T-helper 17 cell (primary cell): ENCODE measurements at regions not wholly inside any gene's neighbourhood (a gene's known extent, or its start where the extent isn't known, plus 50 kb on each side); places are given as distances from the start of the nearest gene placed in this dataset.

Source experiments
- ATAC-seq: fragments of 150-1000 bp; cut with Tn5 transposase; 2 replicates; pipeline ENCODE4 v1.10.0; 2021; ENCODE audit warnings: mild to moderate bottlenecking, moderate library complexity
- DNase-seq, 3 donors: peaks; one replicate each; pipeline versions ENCODE4 v3.0.0 to v3.0.0-alpha.2; 2020 to 2021
- H3K9me3 ChIP-seq: one replicate; pipeline ENCODE4 v1.7.0; 2013; ENCODE audit warnings: low read length, mild to moderate bottlenecking; ENCODE audit not compliant: control insufficient read depth, poor library complexity, severe bottlenecking
- H3K27ac Mint-ChIP-seq: one replicate; pipeline ENCODE4 v1.8.0; 2022; ENCODE audit warnings: mild to moderate bottlenecking, moderate library complexity, mixed read lengths
- H3K27me3 Mint-ChIP-seq: one replicate; pipeline ENCODE4 v1.8.0; 2022; ENCODE audit warnings: mixed read lengths
- H3K36me3 Mint-ChIP-seq: one replicate; pipeline ENCODE4 v1.8.0; 2022; ENCODE audit warnings: low read depth, mixed read lengths
- H3K4me1 Mint-ChIP-seq: one replicate; pipeline ENCODE4 v1.8.0; 2022; ENCODE audit warnings: mild to moderate bottlenecking, mixed read lengths
- H3K4me3 Mint-ChIP-seq: one replicate; pipeline ENCODE4 v1.8.0; 2022; ENCODE audit warnings: mild to moderate bottlenecking, moderate library complexity, mixed read lengths

DNA sequence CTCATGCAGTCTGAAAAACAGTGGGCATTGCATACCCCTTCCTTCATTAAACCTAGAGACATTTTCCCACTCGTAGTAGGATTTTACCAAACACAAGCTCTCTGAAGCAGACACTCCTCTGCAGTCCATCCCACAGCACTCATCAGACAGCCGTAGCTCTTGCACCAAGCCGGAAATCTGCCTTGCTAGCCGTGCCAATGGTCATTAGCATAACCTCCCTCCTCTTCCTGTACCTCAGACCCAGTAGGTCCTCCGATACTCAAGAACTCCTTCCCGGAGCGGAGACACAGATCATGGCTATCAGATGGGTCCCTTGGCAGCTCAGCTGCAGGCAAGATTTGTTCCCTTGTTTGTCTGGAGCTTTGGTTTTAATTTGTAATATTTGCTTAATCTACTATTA lies 483.1 kb upstream of the PSMD7 start:
- no peaks in the 10 kb centered on the region for H3K9me3 ChIP-seq
- ATAC-seq (no peak), DNase-seq (no peak)
- no peak overlapping the region for H3K27ac Mint-ChIP-seq
- H3K4me3 Mint-ChIP-seq, result no peak overlapping the region
- H3K36me3 Mint-ChIP-seq, result no peaks in the 10 kb centered on the region
- H3K4me1 Mint-ChIP-seq, result no peaks in the 10 kb centered on the region
- H3K27me3 Mint-ChIP-seq, result no peaks in the 10 kb centered on the region

DNA sequence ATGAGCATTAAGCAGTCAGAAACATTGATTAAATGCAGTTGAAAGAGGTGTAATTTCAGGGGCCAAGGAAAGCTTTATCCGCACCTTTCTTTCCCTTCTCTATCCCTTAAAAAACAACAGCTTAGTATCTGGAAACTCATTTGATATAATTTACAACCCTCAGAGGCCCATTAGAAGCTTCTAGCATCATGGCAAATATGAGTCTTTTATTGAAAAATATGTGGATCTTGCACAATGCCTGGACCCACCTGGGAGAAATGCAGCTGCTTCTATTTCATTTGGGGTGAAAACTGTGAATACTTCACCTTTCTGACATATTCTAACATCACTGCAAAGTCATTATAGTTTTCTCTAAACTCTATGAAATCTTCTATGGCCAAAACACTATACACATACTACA lies 492.2 kb upstream of the PSMD7 start:
- no peaks in the 10 kb centered on the region for H3K36me3 Mint-ChIP-seq
- no peaks in the 10 kb centered on the region for H3K4me1 Mint-ChIP-seq
- no peak overlapping the region for H3K4me3 Mint-ChIP-seq
- ATAC-seq (no peak), DNase-seq (no peak)
- no peaks in the 10 kb centered on the region for H3K27me3 Mint-ChIP-seq
- H3K9me3 ChIP-seq, result no peaks in the 10 kb centered on the region
- no peak overlapping the region for H3K27ac Mint-ChIP-seq

DNA sequence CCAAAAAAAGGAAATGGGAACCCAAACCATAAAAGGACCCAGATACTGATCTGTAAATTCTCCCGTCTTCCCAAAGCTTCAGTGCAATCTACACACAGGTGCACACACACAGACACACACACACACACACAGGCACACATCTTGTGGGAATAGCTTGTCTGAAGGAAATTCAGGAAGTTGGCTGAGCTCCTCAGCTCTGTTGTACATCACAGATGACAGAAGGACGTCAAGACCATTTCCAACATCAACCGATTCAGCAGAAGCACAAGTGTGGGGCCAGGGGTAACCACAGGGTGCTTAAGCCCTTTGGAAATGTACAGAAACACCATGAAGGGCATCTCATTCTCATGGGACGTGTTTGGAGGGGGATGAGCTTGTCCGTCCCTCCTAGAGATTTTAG lies 498.1 kb upstream of the PSMD7 start:
- ATAC-seq, result no peak
- Mint-ChIP-seq H3K36me3 (no peaks in the 10 kb centered on the region), H3K4me1 (no peaks in the 10 kb centered on the region), H3K27me3 (no peaks in the 10 kb centered on the region), H3K4me3 (no peak overlapping the region), H3K27ac (no peak overlapping the region)
- no peak for DNase-seq
- no peaks in the 10 kb centered on the region for H3K9me3 ChIP-seq

DNA sequence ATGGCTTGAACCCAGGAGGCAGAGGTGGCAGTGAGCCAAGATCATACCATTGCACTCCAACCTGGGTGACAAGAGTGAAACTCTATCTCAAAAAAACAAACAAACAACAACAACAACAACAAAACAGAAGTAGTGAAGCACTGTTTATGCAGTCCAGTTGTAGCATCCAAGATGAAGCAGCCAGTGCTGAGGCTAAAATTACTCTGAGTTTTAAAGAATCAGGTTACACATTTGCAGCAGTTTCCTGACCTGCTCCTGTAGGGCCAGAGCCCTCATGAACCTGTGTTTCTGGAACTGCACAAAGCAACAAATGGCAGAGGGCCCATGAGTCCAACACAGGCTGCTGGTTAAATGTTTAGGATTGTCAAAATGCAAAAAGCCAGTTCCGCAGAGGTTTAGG lies 499.5 kb upstream of the PSMD7 start:
- DNase-seq (no peak), ATAC-seq (no peak)
- no peaks in the 10 kb centered on the region for H3K36me3 Mint-ChIP-seq
- H3K27ac Mint-ChIP-seq, result no peak overlapping the region
- no peaks in the 10 kb centered on the region for H3K9me3 ChIP-seq
- no peak overlapping the region for H3K4me3 Mint-ChIP-seq
- H3K27me3 Mint-ChIP-seq, result no peaks in the 10 kb centered on the region
- no peaks in the 10 kb centered on the region for H3K4me1 Mint-ChIP-seq

DNA sequence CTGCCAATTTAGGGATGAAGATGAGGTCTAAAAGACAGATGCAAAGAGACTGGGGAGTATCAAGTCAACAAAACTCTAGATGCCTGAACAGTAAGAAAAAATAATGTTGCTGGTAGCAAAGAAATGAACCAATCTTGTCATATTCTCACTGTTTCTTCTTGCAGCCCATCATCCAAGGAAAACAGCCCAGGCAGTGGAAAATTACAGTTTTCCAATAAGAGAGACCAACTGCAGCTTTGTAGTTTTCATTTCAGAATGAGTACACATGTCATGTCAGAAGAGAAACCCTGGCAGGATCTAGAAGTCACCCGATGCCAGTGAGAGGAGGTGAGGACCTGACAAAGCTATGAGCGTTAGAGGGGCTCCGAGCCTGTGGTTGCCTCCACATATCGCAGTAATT lies 500.4 kb upstream of the PSMD7 start:
- no peaks in the 10 kb centered on the region for H3K4me1 Mint-ChIP-seq
- H3K27me3 Mint-ChIP-seq, result no peaks in the 10 kb centered on the region
- ATAC-seq (no peak), DNase-seq (no peak)
- no peak overlapping the region for H3K4me3 Mint-ChIP-seq
- H3K36me3 Mint-ChIP-seq, result no peaks in the 10 kb centered on the region
- no peak overlapping the region for H3K27ac Mint-ChIP-seq
- H3K9me3 ChIP-seq, result no peaks in the 10 kb centered on the region

DNA sequence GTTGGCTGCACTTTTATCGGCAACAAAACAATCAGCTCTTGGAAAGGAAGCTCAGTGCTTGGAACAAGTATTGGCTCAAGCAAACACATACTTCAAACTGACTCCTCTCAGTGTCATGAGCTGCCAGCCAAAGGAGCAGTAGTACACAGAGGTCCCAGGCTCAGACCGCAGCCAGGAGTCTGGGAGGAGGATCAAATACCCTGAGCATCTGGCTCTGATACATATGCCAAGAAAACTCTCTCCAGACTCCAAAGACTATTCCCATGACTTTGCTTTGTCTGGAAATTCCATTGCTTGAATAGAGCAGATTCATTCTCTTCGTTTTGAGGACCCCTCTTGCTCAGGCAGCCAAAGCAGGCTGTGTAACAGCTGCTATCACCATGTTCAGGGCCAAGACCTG lies 501.6 kb upstream of the PSMD7 start:
- no peak for DNase-seq
- no peaks in the 10 kb centered on the region for H3K4me1 Mint-ChIP-seq
- no peak overlapping the region for H3K4me3 Mint-ChIP-seq
- H3K27ac Mint-ChIP-seq, result no peak overlapping the region
- H3K36me3 Mint-ChIP-seq, result no peaks in the 10 kb centered on the region
- H3K9me3 ChIP-seq, result no peaks in the 10 kb centered on the region
- no peak for ATAC-seq
- H3K27me3 Mint-ChIP-seq, result no peaks in the 10 kb centered on the region

DNA sequence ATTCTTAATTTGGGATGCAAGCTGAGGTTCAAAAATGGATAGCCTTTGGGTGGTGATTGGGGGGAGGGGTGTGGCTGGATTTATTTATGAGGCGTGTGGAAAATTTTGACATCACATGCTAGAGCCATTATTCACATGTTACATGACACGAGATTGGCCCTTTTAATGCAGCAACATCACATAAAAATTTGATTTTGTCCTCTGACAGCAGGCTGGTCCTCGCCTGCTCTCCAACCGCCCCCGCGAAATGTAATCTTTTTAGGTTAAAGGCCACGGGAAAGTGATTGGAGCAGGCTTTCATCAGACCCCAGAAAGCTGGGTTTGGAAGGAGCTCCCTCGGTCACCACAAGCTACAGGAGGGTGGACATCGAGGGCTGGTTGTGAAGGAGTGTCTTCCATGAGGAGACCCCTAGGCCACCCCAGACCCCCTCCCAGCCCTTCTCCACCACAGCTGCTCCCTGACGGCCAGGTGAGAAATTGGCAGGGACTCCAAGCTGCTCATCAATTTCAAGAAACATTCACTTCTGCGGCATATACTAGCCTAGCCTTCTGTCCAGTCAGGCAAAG lies 502.7 kb upstream of the PSMD7 start:
- no peak overlapping the region for H3K27ac Mint-ChIP-seq
- no peak overlapping the region for H3K4me3 Mint-ChIP-seq
- no peaks in the 10 kb centered on the region for H3K36me3 Mint-ChIP-seq
- ATAC-seq, result no peak
- no peak for DNase-seq
- H3K4me1 Mint-ChIP-seq, result no peaks in the 10 kb centered on the region
- no peaks in the 10 kb centered on the region for H3K9me3 ChIP-seq
- H3K27me3 Mint-ChIP-seq, result no peaks in the 10 kb centered on the region

DNA sequence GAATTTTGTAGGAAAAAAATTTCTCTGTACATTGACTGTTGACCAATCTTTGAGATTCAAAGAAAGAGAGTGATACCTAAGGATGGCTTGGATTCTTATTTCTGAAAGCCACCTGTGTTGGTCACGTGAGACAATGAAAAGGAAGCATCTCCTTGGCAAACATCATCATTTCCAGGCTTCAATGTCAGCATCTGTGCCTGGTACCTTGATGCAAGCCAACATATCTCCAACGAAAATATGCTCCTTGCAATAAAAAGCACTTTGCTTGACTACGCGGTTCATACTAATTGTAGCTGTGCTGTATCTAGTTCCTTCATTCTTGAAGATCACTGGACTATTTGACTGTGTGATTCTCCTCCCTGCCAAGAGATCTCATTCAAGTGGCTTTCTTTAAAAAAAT lies 503.4 kb upstream of the PSMD7 start:
- Mint-ChIP-seq H3K27ac (no peak overlapping the region), H3K36me3 (no peaks in the 10 kb centered on the region), H3K4me3 (no peak overlapping the region), H3K27me3 (no peaks in the 10 kb centered on the region), H3K4me1 (no peaks in the 10 kb centered on the region)
- ATAC-seq (no peak), DNase-seq (no peak)
- H3K9me3 ChIP-seq, result no peaks in the 10 kb centered on the region

DNA sequence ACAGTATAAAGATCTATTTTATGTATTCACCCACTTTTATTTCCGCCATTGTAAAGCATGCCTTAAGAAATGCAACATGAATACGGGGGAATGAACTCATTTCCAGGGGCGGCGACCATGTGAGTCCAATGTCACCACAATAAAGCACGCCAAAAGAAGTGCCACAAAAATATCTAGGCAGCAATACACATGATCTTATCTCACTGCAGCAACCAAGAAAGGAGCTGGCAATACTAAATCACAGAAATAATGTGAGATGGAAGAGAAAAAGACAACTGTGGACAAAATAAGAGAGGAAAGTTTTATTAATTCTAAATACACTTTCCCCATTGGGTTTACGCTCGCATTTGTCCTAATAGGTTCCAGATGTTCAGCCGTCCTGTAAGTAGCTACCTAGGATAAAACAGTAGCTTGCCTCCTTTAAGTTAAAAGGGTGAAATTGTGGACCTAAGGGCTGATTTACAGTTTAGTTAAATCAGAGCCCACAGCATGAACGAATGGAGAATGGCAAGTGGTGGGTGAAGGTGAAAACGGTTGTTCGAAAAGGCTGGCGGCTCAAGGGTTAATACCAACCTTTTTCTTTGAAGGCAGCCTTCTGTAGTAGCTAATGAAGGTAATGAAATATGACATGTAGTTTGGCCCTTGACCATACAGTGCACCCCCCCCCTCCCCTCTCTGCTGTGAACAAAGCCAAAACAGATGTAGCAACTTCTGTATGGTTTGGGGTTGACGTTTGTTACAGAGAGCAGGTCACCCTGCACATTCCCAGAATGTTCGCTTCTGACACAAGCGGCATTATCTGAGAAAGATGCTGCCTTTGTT lies 504.2 kb upstream of the PSMD7 start:
- H3K36me3 Mint-ChIP-seq, result no peaks in the 10 kb centered on the region
- no peaks in the 10 kb centered on the region for H3K27me3 Mint-ChIP-seq
- H3K9me3 ChIP-seq, result no peaks in the 10 kb centered on the region
- no peak overlapping the region for H3K4me3 Mint-ChIP-seq
- no peak overlapping the region for H3K27ac Mint-ChIP-seq
- DNase-seq (no peak), ATAC-seq (no peak)
- H3K4me1 Mint-ChIP-seq, result no peaks in the 10 kb centered on the region

DNA sequence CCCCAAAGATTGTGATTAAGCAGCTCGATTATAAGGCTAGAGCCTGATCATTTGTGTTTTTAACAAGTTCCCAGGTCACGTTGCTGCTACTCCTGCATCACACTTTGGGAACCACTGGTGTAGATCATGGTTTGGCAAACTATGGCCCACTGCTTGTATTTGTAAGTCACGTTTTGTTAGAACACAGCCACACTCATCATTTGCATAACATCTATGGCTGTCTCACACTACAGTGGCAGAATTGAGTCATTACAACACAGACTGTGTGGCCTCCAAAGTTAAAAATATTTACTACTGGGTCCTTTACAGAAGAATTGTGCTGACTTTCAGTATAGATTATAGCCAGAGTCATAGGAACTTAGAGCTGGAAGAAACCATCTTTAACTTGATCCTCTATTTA lies 515.3 kb upstream of the PSMD7 start:
- DNase-seq (no peak), ATAC-seq (no peak)
- no peak overlapping the region for H3K4me3 Mint-ChIP-seq
- H3K36me3 Mint-ChIP-seq, result no peaks in the 10 kb centered on the region
- H3K27ac Mint-ChIP-seq, result no peak overlapping the region
- H3K9me3 ChIP-seq, result no peaks in the 10 kb centered on the region
- no peaks in the 10 kb centered on the region for H3K27me3 Mint-ChIP-seq
- H3K4me1 Mint-ChIP-seq, result no peaks in the 10 kb centered on the region

DNA sequence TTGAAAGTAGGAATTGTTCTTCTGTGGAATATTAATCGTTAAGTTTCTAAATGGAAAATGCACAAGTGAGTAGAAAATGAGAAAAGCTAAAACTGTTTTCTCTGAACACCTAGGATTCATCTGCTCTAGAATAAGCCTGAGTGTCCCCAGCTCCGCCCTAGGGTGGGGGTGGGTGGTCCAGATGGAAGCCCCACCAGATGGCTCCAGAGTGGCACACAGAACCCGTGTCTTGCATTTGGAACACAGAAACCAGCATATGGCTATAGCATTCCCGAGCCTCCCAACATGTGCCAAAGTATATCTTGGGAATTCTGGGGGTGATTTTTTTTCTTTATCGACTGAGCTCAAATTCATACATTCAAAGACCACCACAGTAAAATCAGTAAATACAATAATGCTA lies 517.7 kb upstream of the PSMD7 start:
- Mint-ChIP-seq H3K27me3 (no peaks in the 10 kb centered on the region), H3K36me3 (no peaks in the 10 kb centered on the region), H3K4me3 (no peak overlapping the region), H3K27ac (no peak overlapping the region), H3K4me1 (no peaks in the 10 kb centered on the region)
- ATAC-seq, result no peak
- no peaks in the 10 kb centered on the region for H3K9me3 ChIP-seq
- no peak for DNase-seq

DNA sequence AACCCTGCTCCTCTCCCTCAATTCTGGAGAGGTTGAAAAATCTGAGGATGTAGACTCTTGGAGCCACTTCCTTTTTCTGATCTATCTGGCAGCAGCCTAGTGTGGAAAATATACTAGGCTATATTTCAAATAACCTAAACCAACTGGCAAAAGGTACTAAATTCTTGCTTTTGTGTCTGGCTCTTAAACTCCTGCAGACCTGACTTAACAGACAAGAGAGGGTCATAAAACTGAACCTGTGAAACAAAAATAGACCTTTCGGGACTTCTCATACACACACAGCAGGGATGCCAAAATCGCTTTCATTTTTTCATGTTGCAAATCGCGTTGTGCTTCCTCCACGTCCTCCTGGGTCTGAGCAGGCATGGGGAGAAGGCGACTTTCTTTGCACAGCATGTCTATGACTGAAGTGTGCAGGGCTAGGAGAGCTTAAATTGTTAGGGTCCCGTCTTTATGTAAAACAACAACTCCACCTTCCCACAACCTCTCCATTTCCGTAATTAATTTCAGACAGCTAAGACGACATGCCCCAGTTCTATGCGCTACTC lies 520.7 kb upstream of the PSMD7 start:
- Mint-ChIP-seq H3K27me3 (no peaks in the 10 kb centered on the region), H3K4me3 (no peak overlapping the region), H3K27ac (no peak overlapping the region), H3K36me3 (no peaks in the 10 kb centered on the region), H3K4me1 (no peaks in the 10 kb centered on the region)
- no peaks in the 10 kb centered on the region for H3K9me3 ChIP-seq
- DNase-seq, result no peak
- no peak for ATAC-seq

DNA sequence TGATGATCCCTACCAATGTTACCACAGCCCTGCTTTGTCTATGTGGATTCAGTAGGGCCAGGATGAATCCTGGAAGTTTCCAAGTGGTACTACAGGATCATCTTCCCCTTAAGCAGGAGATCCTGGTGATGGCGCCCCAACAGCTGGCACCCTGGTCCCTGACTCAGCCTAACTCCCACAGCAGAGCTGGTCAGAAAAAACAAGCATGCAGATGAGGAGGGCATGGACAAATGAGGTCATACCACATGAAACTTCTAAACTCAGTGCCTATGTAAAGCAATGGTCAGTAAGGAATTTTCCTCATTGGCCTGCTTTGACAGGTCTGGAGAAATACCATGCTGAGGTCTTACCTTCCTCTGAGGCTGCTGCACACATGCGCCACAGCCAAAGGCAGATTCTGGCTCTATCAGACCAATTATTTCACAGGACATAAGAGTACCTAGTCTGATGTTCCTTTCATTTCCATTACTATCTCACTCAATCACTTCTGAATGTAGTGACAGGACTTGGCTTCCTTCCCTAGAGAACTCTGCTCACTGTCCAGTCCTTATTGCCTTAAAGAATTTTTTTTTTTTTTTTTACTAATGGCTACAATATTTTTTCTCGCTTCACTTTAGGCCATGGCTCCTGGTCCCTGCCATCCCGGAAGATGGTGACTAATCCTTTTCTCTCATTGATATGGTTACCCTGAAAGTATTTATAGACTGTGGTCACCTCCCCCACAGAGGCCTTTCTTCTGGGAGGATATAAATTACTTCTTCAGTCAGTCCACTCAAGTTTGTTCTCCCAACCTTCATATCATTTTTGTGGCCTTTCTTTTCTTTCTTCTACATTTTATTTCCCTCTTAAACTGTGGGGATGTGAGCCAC lies 525.2 kb upstream of the PSMD7 start:
- H3K9me3 ChIP-seq, result no peaks in the 10 kb centered on the region

More for the DNA sequence above, 525.2 kb upstream of the PSMD7 start:
- H3K36me3 Mint-ChIP-seq, result no peaks in the 10 kb centered on the region
- ATAC-seq, result no peak
- no peak overlapping the region for H3K4me3 Mint-ChIP-seq
- H3K27me3 Mint-ChIP-seq, result no peaks in the 10 kb centered on the region
- H3K4me1 Mint-ChIP-seq, result no peaks in the 10 kb centered on the region
- H3K27ac Mint-ChIP-seq, result no peak overlapping the region
- DNase-seq, result no peak
